Prostate gland (tissue), 2 donors: ENCODE measurements at regions not wholly inside any gene's neighbourhood (a gene's known extent, or its start where the extent isn't known, plus 50 kb on each side); places are given as distances from the start of the nearest gene placed in this dataset.

Source experiments
- DNase-seq: peaks from one replicate; pipeline ENCODE4 v3.0.0-alpha.2; 2019; ENCODE audit warnings: low spot score
- H3K27ac ChIP-seq, 2 donors: fragments of 200-600 bp; sonication (generic); 2 replicates each; pipeline ENCODE4 v1.5.1; 2017 to 2019
- H3K27me3 ChIP-seq: fragments of 200-600 bp; sonication (generic); replicated peaks from 2 replicates; pipeline ENCODE4 v1.5.1; 2019; ENCODE audit not compliant: insufficient read depth
- H3K36me3 ChIP-seq, 2 donors: fragments of 200-600 bp; sonication (generic); 1 replicate in 1 of 2; 2 replicates in 1 of 2; pipeline versions ENCODE4 v1.5.1 to v1.8.1; 2017 to 2019
- H3K4me1 ChIP-seq: fragments of 200-600 bp; sonication (generic); replicated peaks from 2 replicates; pipeline ENCODE4 v1.5.1; 2019
- H3K4me3 ChIP-seq, 2 donors: fragments of 200-600 bp; sonication (generic); 2 replicates each; pipeline ENCODE4 v1.5.1; 2017 to 2019
- H3K9me3 ChIP-seq: fragments of 200-600 bp; sonication (generic); 2 replicates; pipeline ENCODE4 v1.5.1; 2017
- POLR2A ChIP-seq: fragments of 450-650 bp; IDR thresholded peaks from one replicate; pipeline ENCODE4 v1.6.1; 2016; ENCODE audit warnings: antibody characterized with exemption, mild to moderate bottlenecking
- POLR2AphosphoS5 ChIP-seq: sonication (generic); formaldehyde crosslinking; IDR thresholded peaks from one replicate; pipeline ENCODE4 v1.6.1; 2017; ENCODE audit warnings: antibody characterized with exemption
- WGBS: methylation state at CpG from one replicate; pipeline ENCODE4 v1.1.5; 2018; 5-methylcytosine and 5-hydroxymethylcytosine counted together
- intact Hi-C: fragments of 100-400 bp; cut with DNase I; formaldehyde crosslinking; loops from one replicate; pipeline ENCODE4 v1.14.2; 2022
- TF ChIP-seq, protein P1 (sequence below), 4 experiments: fragments of 200-600 bp in 2 of 4; fragments of 450-650 bp in 2 of 4; sonication (generic) in 2 of 4; IDR thresholded peaks; 1 replicate in 3 of 4; 2 replicates in 1 of 4; pipeline ENCODE4 v1.5.1; 2016 to 2019; ENCODE audit warnings: antibody characterized with exemption in 4 of 4, mild to moderate bottlenecking in 2 of 4, moderate library complexity in 2 of 4

GRCh38 chr20:48205786-48206185 lies 420.5 kb upstream of the SULF2 start:
- Histone ChIP-seq H3K27ac (no peak overlapping the region), H3K36me3 (no peaks in the 10 kb centered on the region), H3K4me1 (no peaks in the 10 kb centered on the region), H3K9me3 (no peaks in the 10 kb centered on the region), H3K4me3 (no peak overlapping the region), H3K27me3 (no peaks in the 10 kb centered on the region)
- 86% methylated on average over 7 of the region's 7 CpGs for WGBS
- no peak for DNase-seq
- TF ChIP-seq POLR2AphosphoS5 (no peak), POLR2A (no peak)
- TF ChIP-seq, protein P1, sequence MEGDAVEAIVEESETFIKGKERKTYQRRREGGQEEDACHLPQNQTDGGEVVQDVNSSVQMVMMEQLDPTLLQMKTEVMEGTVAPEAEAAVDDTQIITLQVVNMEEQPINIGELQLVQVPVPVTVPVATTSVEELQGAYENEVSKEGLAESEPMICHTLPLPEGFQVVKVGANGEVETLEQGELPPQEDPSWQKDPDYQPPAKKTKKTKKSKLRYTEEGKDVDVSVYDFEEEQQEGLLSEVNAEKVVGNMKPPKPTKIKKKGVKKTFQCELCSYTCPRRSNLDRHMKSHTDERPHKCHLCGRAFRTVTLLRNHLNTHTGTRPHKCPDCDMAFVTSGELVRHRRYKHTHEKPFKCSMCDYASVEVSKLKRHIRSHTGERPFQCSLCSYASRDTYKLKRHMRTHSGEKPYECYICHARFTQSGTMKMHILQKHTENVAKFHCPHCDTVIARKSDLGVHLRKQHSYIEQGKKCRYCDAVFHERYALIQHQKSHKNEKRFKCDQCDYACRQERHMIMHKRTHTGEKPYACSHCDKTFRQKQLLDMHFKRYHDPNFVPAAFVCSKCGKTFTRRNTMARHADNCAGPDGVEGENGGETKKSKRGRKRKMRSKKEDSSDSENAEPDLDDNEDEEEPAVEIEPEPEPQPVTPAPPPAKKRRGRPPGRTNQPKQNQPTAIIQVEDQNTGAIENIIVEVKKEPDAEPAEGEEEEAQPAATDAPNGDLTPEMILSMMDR (IDR thresholded peaks at IDR 0.05): no peak
- intact Hi-C loops: no loop called here

GRCh38 chr20:48205281-48205782 lies 420.1 kb upstream of the SULF2 start:
- WGBS: 98% methylated on average over 5 of the region's 5 CpGs
- no peaks in the 10 kb centered on the region for H3K9me3 ChIP-seq
- no peak overlapping the region for H3K4me3 ChIP-seq
- H3K4me1 ChIP-seq: no peaks in the 10 kb centered on the region
- no peaks in the 10 kb centered on the region for H3K36me3 ChIP-seq
- intact Hi-C loops: no loop called here
- H3K27me3 ChIP-seq: no peaks in the 10 kb centered on the region
- H3K27ac ChIP-seq: no peak overlapping the region
- TF ChIP-seq POLR2A (no peak), POLR2AphosphoS5 (no peak)
- TF ChIP-seq, protein P1 (IDR thresholded peaks at IDR 0.05): no peak
- DNase-seq: no peak

GRCh38 chr20:48204499-48204898 lies 419.2 kb upstream of the SULF2 start:
- H3K4me3 ChIP-seq: no peak overlapping the region
- no peak overlapping the region for H3K27ac ChIP-seq
- 97% methylated on average over 9 of the region's 9 CpGs for WGBS
- no peaks in the 10 kb centered on the region for H3K27me3 ChIP-seq
- DNase-seq: no peak
- no peaks in the 10 kb centered on the region for H3K4me1 ChIP-seq
- H3K9me3 ChIP-seq: no peaks in the 10 kb centered on the region
- intact Hi-C loops: no loop called here
- TF ChIP-seq POLR2AphosphoS5 (no peak), POLR2A (no peak)
- TF ChIP-seq, protein P1 (IDR thresholded peaks at IDR 0.05): no peak
- H3K36me3 ChIP-seq: no peaks in the 10 kb centered on the region

GRCh38 chr20:48203252-48203651 lies 418.0 kb upstream of the SULF2 start:
- no peak for TF ChIP-seq POLR2AphosphoS5
- TF ChIP-seq POLR2A: no peak
- TF ChIP-seq, protein P1 (IDR thresholded peaks at IDR 0.05): no peak
- H3K27me3 ChIP-seq: no peaks in the 10 kb centered on the region
- no peak overlapping the region for H3K27ac ChIP-seq
- WGBS: 78% methylated on average over 6 of the region's 6 CpGs
- no peaks in the 10 kb centered on the region for H3K4me1 ChIP-seq
- no peaks in the 10 kb centered on the region for H3K36me3 ChIP-seq
- intact Hi-C loops: no loop called here
- DNase-seq: no peak
- H3K4me3 ChIP-seq: no peak overlapping the region
- H3K9me3 ChIP-seq: no peaks in the 10 kb centered on the region

GRCh38 chr20:48202334-48203113 lies 417.2 kb upstream of the SULF2 start:
- no peak for DNase-seq
- H3K4me1 ChIP-seq: no peaks in the 10 kb centered on the region
- no peaks in the 10 kb centered on the region for H3K36me3 ChIP-seq
- H3K9me3 ChIP-seq: no peaks in the 10 kb centered on the region
- intact Hi-C loops: no loop called here
- TF ChIP-seq, protein P1 (IDR thresholded peaks at IDR 0.05): no peak
- TF ChIP-seq POLR2AphosphoS5: no peak
- no peak for TF ChIP-seq POLR2A
- H3K27me3 ChIP-seq: no peaks in the 10 kb centered on the region
- WGBS: 89% methylated on average over 19 of the region's 19 CpGs
- no peak overlapping the region for H3K4me3 ChIP-seq
- H3K27ac ChIP-seq: no peak overlapping the region
